Thoracic aorta (tissue), 2 donors: ENCODE measurements at regions not wholly inside any gene's neighbourhood (a gene's known extent, or its start where the extent isn't known, plus 50 kb on each side); places are given as distances from the start of the nearest gene placed in this dataset.

Experiments
- ATAC-seq: fragments of 150-250 bp; one replicate; pipeline ENCODE4 v1.8.0; 2017; ENCODE audit warnings: low read depth; ENCODE audit not compliant: insufficient number of reproducible peaks, low FRiP score
- DNase-seq: peaks from one replicate; pipeline ENCODE4 v3.0.0-alpha.2; 2020; ENCODE audit warnings: low spot score
- H3K27ac ChIP-seq, 2 donors: fragments of 200-600 bp; sonication (generic); 1 replicate in 1 of 2; 2 replicates in 1 of 2; pipeline ENCODE4 v1.5.1; 2016; ENCODE audit warnings: mild to moderate bottlenecking in 2 of 2, moderate library complexity in 2 of 2
- H3K27me3 ChIP-seq: fragments of 200-600 bp; sonication (generic); replicated peaks from 2 replicates; pipeline ENCODE4 v1.6.0; 2016; ENCODE audit warnings: mild to moderate bottlenecking; ENCODE audit not compliant: insufficient read depth
- H3K36me3 ChIP-seq: fragments of 200-600 bp; sonication (generic); one replicate; pipeline ENCODE4 v1.5.1; 2016
- H3K4me1 ChIP-seq, 2 donors: fragments of 200-600 bp; sonication (generic); 1 replicate in 1 of 2; 2 replicates in 1 of 2; pipeline versions ENCODE4 v1.5.1 to v1.6.0; 2016; ENCODE audit warnings: low read depth in 2 of 2, mild to moderate bottlenecking in 1 of 2; ENCODE audit not compliant: control insufficient read depth in 1 of 2
- H3K4me3 ChIP-seq: fragments of 200-600 bp; sonication (generic); 2 replicates; pipeline ENCODE4 v1.5.1; 2016; ENCODE audit warnings: mild to moderate bottlenecking
- H3K9me3 ChIP-seq: fragments of 200-600 bp; sonication (generic); 2 replicates; pipeline ENCODE4 v1.5.1; 2016
- CTCF ChIP-seq: fragments of 200-600 bp; sonication (generic); IDR thresholded peaks from one replicate; pipeline ENCODE4 v1.5.1; 2019; ENCODE audit warnings: antibody characterized with exemption

- H3K36me3 ChIP-seq = no peaks in the 10 kb centered on the region
- no peak overlapping the region for H3K27ac ChIP-seq
- H3K4me3 ChIP-seq = no peak overlapping the region
- no peaks in the 10 kb centered on the region for H3K27me3 ChIP-seq
- H3K9me3 ChIP-seq = no peaks in the 10 kb centered on the region
- ATAC-seq (no peak), DNase-seq (no peak)
- H3K4me1 ChIP-seq = no peaks in the 10 kb centered on the region
- TF ChIP-seq CTCF = no peak
Observed at GRCh38 chr13:39988351-39988750, 332.9 kb downstream of the COG6 start.

GRCh38 chr13:39998166-39998565 is 342.7 kb downstream of the COG6 start:
- DNase-seq (no peak), ATAC-seq (no peak)
- no peak for TF ChIP-seq CTCF
- Histone ChIP-seq H3K27ac (no peak overlapping the region), H3K4me3 (no peak overlapping the region), H3K4me1 (no peaks in the 10 kb centered on the region), H3K9me3 (no peaks in the 10 kb centered on the region), H3K36me3 (no peaks in the 10 kb centered on the region), H3K27me3 (no peaks in the 10 kb centered on the region)

GRCh38 chr13:40002016-40002415 is 346.6 kb downstream of the COG6 start:
- Histone ChIP-seq H3K9me3 (no peaks in the 10 kb centered on the region), H3K4me1 (no peaks in the 10 kb centered on the region), H3K27me3 (no peaks in the 10 kb centered on the region), H3K4me3 (no peak overlapping the region), H3K36me3 (no peaks in the 10 kb centered on the region), H3K27ac (no peak overlapping the region)
- ATAC-seq = no peak
- no peak for DNase-seq
- no peak for TF ChIP-seq CTCF

DNA sequence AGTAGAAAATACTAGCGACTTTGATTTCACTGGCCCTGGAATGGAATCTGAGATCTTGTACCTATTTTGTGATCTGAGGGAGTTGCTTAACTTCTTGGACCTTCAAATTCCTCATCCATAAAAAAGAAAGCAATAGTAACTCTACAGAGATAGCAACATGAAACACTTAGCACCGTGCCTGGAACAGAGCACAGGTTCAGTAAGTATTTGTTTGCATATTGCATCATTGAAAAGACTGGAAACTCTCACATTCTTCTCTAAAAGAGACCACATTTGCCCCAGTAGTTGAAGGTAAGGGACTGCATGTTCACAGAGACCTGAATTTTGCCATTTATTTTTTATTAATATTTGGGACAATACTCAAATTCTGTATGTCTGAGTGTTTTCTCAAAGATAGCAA is 358.1 kb downstream of the COG6 start:
- H3K9me3 ChIP-seq = no peaks in the 10 kb centered on the region
- no peak for ATAC-seq

DNA sequence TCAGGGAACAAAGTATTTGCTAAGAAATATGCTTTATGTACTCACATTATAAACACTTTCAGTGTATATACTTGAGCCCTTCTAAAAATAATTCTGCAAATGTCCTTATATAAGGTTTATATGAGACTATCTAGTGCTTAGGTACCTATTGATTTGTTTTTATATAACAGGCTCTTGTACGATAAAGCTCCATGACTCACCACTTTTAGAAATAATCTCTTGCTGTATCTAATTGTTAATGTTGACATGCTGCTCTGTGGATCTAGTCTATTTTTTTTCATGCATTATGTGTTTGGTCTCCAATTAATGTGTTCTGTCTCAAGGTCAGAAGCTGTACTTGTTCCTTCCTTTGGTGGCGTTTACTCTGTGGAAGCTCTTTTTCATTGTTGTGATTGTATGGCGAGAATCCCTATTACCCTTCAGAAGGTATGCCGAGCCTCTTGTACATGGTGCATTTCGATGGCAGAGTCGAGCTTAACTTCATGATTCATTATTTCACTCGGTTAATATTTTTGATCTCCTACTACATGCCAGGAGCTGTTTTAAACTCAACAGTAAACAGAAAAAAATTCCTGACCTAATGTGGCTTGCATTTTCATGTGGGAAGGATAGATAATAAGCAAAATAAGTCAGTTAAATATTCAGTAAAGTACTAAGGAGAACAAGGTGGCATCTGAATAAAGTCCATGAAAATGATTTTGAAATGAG is 361.6 kb downstream of the COG6 start:
- H3K9me3 ChIP-seq = no peaks in the 10 kb centered on the region
- no peaks in the 10 kb centered on the region for H3K4me1 ChIP-seq
- ATAC-seq (no peak), DNase-seq (no peak)
- no peak for TF ChIP-seq CTCF
- H3K27ac ChIP-seq = no peak overlapping the region
- H3K27me3 ChIP-seq = no peaks in the 10 kb centered on the region
- H3K36me3 ChIP-seq = no peaks in the 10 kb centered on the region
- H3K4me3 ChIP-seq = no peak overlapping the region

More for the DNA sequence above, 358.1 kb downstream of the COG6 start:
- H3K27me3 ChIP-seq = no peaks in the 10 kb centered on the region
- H3K27ac ChIP-seq = no peak overlapping the region
- no peak for DNase-seq
- TF ChIP-seq CTCF = no peak
- H3K36me3 ChIP-seq = no peaks in the 10 kb centered on the region
- H3K4me1 ChIP-seq = no peaks in the 10 kb centered on the region
- no peak overlapping the region for H3K4me3 ChIP-seq
